ENCODE measurements at regions not wholly inside any gene's neighbourhood (a gene's known extent, or its start where the extent isn't known, plus 50 kb on each side); places are given as distances from the start of the nearest gene placed in this dataset.

DNA sequence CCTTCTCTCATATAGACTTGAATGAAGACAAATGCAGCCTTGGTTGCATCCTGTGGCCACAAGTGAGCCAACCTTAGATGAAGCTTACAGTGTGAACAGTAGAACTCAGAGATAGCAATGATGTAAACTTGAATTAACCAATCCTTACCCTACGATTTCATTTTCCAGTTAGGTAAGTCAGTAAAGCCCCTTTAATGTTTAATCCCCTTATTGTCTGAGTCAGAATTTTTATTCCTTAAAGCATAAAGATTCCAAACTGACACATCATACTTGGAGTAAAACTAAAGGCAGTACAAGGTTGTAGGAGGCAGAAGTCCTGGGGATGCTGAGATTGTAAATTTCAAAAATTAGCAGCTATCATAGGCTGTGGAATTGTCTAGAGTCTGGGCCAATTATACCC is 507.8 kb upstream of the DPH6 start:
- TF ChIP-seq, protein P1, sequence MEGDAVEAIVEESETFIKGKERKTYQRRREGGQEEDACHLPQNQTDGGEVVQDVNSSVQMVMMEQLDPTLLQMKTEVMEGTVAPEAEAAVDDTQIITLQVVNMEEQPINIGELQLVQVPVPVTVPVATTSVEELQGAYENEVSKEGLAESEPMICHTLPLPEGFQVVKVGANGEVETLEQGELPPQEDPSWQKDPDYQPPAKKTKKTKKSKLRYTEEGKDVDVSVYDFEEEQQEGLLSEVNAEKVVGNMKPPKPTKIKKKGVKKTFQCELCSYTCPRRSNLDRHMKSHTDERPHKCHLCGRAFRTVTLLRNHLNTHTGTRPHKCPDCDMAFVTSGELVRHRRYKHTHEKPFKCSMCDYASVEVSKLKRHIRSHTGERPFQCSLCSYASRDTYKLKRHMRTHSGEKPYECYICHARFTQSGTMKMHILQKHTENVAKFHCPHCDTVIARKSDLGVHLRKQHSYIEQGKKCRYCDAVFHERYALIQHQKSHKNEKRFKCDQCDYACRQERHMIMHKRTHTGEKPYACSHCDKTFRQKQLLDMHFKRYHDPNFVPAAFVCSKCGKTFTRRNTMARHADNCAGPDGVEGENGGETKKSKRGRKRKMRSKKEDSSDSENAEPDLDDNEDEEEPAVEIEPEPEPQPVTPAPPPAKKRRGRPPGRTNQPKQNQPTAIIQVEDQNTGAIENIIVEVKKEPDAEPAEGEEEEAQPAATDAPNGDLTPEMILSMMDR (conservative IDR thresholded peaks at IDR 0.05; ENCODE audit: low read length) = no peak
- DNase-seq (ENCODE audit: low read depth) = no peak
- no peak overlapping the region for H3K4me3 ChIP-seq (ENCODE audit: low read length)

DNA sequence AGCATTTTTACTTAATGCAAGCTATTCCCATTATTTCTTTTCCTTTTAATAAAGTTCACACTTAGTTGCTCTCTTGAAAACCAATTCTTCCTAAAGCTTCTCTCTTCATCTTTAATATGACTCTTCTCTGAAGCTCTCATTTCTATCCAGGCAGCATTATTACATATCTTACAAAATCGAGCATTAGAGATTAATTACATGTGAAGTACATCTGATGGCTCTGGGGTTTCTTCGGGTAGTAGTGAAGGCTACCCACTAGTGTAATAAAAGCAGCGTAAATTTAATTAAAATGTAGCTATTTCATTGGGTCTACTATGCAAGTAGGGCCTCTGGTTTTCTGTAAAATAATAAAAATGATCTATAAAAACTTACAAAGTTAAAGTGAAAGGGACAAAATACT is 513.6 kb upstream of the DPH6 start:
- no peak overlapping the region for H3K4me3 ChIP-seq (ENCODE audit: low read length)
- TF ChIP-seq, protein P1 (conservative IDR thresholded peaks at IDR 0.05; ENCODE audit: low read length) = no peak
- no peak for DNase-seq (ENCODE audit: low read depth)

DNA sequence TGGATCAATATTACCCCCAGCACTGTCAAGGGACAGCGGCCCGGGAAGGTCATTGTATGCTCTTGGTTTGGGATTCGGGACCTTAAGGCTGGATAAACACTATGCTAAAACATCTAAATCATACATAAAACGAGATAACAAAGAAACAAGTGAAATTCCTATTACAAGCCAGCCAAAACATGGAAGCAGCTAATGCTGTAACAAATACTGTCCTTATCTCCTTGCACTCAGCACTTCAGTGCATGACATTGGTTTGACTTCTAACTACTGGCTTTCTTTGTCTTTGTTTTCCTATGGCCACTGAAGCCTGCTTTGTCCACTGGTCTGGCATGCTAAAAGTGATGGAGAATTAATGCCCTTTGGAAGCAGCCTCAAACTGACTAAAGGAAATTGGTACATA is 516.4 kb upstream of the DPH6 start:
- DNase-seq (ENCODE audit: low read depth) = no peak
- no peak overlapping the region for H3K4me3 ChIP-seq (ENCODE audit: low read length)
- TF ChIP-seq, protein P1 (conservative IDR thresholded peaks at IDR 0.05; ENCODE audit: low read length) = no peak

DNA sequence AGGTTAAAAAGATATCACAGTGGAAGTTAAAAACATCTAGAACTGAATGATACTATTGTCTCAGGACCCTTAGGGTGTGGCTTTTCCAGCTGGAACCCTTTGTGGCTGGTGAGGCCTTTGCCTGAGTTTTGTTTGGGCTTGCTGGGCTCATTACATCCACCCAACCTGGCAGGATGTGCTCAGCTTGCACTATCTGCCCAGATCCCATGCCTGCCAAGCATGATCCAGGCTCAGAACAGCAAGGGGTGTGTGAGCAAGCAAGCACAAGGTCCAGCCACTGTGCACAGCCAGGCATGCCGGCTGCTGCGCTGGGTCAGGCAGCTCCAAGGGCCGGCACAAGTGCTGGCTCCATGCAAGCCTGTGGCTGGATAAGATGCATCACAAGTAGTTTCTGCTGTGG is 512.7 kb upstream of the CDIN1 start:
- no peak overlapping the region for H3K4me3 ChIP-seq (ENCODE audit: low read length)
- no peak for DNase-seq (ENCODE audit: low read depth)
- TF ChIP-seq, protein P1 (conservative IDR thresholded peaks at IDR 0.05; ENCODE audit: low read length) = no peak

DNA sequence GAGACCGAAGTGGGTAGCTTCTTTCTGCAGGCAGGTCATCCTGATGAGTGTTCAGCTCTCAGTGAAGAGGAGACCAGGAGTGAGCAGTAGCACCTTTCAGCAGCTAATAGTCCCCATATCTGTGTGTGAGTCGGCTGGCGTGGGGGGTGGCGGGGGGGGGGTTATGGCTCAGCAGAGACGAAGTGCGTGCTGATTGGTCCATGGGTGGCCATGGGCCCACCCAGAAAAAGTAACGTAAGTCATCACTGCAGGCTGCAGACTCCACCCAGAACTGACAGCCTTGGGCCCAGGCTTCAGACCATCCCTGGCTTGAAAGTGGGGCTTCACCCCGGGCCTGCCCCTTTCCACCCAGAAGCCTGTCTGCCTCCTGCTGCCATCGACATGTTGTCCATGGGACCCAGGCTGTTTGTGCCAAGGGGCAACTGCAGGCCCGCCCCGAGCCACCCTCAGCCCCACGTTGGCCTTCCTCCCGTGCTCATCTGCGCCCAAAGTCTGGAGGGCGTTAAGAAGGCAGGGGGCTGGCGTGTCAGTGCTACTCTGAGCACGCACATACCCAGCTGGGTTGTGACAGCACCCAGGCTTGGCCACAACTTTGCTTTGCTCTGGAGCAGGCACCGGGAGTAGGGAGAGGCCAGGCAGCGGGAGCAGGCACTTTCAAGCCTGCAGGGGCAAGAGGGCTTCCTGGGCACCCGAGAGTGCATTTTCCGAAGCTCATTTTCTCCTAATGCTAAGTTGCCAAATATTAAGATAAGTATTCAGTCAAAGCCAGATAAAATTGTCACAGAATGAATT is 511.7 kb upstream of the CDIN1 start:
- TF ChIP-seq, protein P1 (conservative IDR thresholded peaks at IDR 0.05; ENCODE audit: low read length) = no peak
- H3K4me3 ChIP-seq (ENCODE audit: low read length) = no peak overlapping the region

DNA sequence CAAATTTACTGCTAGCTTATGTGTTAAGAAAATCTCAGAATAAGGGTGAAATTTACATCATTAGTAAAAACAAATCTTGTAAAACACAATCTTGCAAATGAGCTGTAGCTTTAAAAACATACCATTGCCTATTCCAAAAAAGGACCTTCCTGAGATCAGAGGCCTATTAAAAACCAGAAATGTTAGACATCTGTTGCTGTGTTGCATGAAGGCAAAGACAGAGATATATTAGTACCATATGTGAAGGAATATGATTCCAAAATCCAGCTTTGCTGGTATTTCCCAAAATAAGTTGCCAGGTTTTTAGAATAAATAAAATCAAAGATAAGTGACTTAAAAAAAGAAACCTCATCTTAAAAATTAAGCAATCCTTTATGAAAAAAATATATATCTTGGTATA is 504.1 kb upstream of the CDIN1 start:
- no peak overlapping the region for H3K4me3 ChIP-seq (ENCODE audit: low read length)
- TF ChIP-seq, protein P1 (conservative IDR thresholded peaks at IDR 0.05; ENCODE audit: low read length) = no peak
- peak; percentile 69 for DNase-seq (ENCODE audit: low read depth)

More for the DNA sequence above, 511.7 kb upstream of the CDIN1 start:
- no peak for DNase-seq (ENCODE audit: low read depth)

DNA sequence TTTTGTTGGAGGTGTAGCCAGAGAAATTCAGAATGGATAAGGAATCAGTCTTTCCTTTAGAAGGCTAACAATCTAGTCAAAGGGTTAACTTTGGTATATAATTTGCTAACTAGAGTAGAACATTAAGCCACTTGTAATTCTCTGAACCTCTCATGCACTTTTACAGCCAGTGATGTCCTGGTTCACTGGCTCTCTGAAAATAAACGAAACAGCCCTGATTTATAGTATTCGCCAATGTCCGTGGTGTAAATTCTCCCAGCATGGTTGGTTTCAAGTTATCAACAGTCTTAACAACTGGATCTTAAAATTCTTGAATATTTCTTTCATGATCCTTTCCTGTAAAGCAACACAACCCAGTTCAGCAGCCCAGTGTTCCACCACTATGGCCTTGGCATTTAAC is 500.4 kb upstream of the CDIN1 start:
- H3K4me3 ChIP-seq (ENCODE audit: low read length) = no peak overlapping the region

More for the DNA sequence above, 500.4 kb upstream of the CDIN1 start:
- no peak for DNase-seq (ENCODE audit: low read depth)
- TF ChIP-seq, protein P1 (conservative IDR thresholded peaks at IDR 0.05; ENCODE audit: low read length) = no peak

Data from AG10803 (cell line).